ENCODE measurements at regions not wholly inside any gene's neighbourhood (a gene's known extent, or its start where the extent isn't known, plus 50 kb on each side); places are given as distances from the start of the nearest gene placed in this dataset.

DNA sequence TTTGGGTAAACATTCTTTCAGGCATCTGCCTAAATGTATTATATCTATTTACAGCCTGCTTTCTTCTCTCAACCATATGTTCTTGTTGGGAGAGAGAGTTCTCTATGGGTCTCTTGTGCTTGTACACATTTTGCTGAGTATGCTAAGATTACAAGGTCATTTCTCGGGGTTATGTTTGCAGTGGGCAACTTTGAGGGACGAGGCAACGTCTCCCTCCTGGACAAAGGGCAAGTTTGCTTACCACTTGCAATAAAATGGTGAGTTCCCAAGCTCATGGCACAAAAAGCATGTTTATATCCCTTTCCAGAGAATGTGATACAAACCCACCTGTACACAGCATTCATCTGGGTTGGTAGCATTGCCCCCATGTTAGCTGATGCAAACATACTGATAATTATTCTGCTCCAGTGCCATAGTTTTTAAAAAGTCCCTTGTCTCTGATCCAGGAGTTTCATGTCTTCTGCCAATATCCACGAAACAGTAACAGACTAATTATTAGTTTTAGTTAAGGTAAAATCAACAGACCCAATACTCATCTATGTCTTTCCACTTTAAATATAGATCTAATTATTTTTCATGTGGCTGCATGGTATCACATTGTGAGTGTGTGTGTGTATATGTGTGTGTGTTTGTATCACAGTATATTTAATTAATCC lies 84.2 kb upstream of the MAPK4 start:
- DNase-seq (ENCODE audit: low read depth): no peak

DNA sequence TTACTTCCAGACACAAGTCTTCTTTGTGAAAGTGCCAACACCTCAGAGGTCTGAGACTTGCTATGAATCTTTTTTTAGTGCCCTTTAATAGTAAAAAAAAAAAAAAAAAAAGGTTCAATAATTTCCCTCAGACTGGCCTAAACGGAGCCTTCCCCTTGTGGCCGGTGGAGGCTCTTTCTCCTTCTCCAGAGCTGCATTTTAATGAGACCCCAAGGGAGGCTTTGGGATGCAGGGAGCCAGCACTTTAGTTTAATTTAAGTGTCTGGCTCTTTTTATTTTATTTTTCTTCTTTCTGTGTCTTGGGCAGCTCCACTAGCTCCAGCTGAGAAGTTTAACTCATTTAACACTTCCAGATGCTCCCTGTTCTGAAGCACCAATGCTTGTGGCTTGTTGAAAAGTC lies 67.8 kb upstream of the MAPK4 start:
- DNase-seq (ENCODE audit: low read depth): no peak

DNA sequence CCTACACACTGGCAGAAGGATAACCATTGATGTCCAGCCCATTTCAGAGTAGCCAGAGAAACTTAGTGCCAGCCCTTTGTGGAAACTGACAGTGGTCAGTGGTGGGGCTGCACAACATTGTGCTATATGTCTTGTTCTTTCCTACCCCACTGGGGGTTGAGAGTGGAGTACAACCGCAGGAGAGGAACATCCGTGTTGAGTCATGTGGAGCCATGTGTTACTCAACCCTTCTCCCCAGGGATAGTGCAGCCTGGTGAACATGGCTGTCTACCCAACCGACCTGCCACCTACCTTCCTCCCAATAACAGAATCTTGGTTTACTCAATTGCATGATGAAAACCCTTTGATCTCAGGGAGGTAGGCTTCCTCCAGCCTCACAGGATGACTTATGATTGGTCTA lies 65.3 kb upstream of the MAPK4 start:
- no peak for DNase-seq (ENCODE audit: low read depth)

DNA sequence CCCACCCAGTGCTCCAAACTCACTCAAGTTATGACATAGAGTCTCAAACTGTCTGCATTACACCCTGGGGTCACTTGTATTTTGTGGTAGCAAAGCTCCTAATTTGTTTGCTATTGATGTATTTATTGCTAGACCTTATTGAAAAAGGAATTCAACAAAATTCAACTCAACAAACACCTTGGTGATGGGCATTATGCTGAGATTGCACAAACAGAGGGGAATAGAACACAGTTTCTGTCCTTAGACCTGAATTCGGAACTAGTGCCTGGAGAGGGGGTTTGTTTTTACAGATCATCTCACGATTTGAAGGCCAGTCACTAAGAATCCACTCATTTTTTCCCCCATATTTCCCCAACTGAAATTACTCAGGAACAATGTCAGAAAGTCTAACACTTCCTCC lies 53.5 kb upstream of the MAPK4 start:
- DNase-seq (ENCODE audit: low read depth): no peak

- peak; percentile 2 for DNase-seq (ENCODE audit: low read depth)
Measured at GRCh38 chr18:50507120-50507590, 52.7 kb upstream of the MAPK4 start.

DNA sequence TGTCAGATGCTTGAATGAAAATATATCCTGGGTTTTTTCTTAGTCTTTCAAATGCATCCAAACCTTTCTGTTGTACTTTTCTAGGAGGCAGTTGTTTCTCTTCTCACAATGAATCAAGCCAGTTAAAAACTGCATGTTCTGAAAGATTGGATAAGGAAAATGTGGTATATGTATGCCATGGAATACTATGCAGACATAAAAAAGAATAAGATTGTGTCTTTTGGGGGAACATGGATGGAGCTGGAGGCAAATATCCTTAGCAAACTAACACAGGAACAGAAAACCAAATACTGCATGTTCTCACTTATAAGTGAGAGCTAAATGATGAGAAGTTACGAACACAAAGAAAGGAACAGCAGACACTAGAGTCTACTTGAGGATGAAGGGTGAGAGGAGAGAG lies 51.7 kb upstream of the MAPK4 start:
- DNase-seq (ENCODE audit: low read depth): no peak

GRCh38 chr18:50509012-50509411 lies 50.9 kb upstream of the MAPK4 start:
- no peak for DNase-seq (ENCODE audit: low read depth)

Data from stromal cell of bone marrow (primary cell).